ENCODE measurements at regions not wholly inside any gene's neighbourhood (a gene's known extent, or its start where the extent isn't known, plus 50 kb on each side); places are given as distances from the start of the nearest gene placed in this dataset.

DNA sequence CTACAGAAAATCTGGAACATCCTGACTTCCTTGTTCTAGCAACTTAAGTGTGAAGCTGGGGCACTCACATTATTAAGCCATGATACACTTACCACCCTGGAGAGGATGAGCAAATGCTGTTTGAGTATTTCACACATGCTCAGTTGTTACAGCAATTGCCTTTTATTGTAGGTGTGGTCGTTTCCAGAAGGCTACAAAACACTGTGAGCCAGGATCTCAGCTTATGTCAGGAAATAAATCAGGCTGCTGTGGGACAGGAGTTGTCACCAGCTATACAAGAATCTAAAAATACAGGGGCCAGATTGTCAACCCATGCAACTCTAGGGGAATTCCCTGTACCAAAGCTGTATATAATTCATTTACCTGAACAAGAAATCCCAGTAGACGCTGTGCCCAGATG, 273.3 kb upstream of the SP4 start:
- Histone ChIP-seq H3K36me3 (no peaks in the 10 kb centered on the region), H3K4me1 (no peaks in the 10 kb centered on the region), H3K9me3 (no peaks in the 10 kb centered on the region), H3K27me3 (peaks cover 0 to under 1% of the 10 kb centered on the region in 2 donors), H3K27ac (no peak overlapping the region), H3K4me3 (no peak overlapping the region)
- TF ChIP-seq POLR2AphosphoS5 (IDR thresholded peaks at IDR 0.05), result no peak
- TF ChIP-seq, protein P1, sequence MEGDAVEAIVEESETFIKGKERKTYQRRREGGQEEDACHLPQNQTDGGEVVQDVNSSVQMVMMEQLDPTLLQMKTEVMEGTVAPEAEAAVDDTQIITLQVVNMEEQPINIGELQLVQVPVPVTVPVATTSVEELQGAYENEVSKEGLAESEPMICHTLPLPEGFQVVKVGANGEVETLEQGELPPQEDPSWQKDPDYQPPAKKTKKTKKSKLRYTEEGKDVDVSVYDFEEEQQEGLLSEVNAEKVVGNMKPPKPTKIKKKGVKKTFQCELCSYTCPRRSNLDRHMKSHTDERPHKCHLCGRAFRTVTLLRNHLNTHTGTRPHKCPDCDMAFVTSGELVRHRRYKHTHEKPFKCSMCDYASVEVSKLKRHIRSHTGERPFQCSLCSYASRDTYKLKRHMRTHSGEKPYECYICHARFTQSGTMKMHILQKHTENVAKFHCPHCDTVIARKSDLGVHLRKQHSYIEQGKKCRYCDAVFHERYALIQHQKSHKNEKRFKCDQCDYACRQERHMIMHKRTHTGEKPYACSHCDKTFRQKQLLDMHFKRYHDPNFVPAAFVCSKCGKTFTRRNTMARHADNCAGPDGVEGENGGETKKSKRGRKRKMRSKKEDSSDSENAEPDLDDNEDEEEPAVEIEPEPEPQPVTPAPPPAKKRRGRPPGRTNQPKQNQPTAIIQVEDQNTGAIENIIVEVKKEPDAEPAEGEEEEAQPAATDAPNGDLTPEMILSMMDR (IDR thresholded peaks at IDR 0.05), result no peak
- TF ChIP-seq POLR2A (IDR thresholded peaks at IDR 0.05), result no peak
- intact Hi-C loops (cut with DNase I; ENCODE audit: low total_unique reads), result no loop called here
- no peak for DNase-seq (ENCODE audit: low spot score in 2 of 2)

DNA sequence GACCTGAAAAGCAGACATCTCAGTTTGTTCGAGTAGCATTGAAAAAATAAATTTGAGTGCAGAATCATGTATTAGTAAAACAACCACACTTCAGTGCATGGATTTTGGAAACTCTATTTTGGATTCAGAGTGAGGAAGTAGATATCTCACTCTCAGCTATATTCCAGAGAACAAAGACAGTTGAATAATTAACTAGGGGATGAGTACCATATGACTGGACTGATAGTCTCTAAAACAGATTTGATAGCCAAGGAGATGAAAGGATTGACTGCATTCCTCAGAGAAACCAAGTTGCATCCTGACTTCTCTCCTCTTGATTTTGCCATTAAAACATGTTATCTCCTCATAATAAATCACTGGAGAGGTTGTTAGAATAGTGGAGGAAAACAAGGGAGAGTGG, 268.4 kb upstream of the SP4 start:
- no peak for TF ChIP-seq POLR2A (IDR thresholded peaks at IDR 0.05)
- TF ChIP-seq, protein P1 (IDR thresholded peaks at IDR 0.05), result no peak
- no peak for TF ChIP-seq POLR2AphosphoS5 (IDR thresholded peaks at IDR 0.05)
- Histone ChIP-seq H3K36me3 (no peaks in the 10 kb centered on the region), H3K4me3 (no peak overlapping the region), H3K9me3 (peaks cover 0 to 1% of the 10 kb centered on the region in 2 donors), H3K4me1 (no peaks in the 10 kb centered on the region), H3K27ac (no peak overlapping the region), H3K27me3 (no peaks in the 10 kb centered on the region)
- intact Hi-C loops (cut with DNase I; ENCODE audit: low total_unique reads), result no loop called here
- DNase-seq (ENCODE audit: low spot score in 2 of 2), result no peak

DNA sequence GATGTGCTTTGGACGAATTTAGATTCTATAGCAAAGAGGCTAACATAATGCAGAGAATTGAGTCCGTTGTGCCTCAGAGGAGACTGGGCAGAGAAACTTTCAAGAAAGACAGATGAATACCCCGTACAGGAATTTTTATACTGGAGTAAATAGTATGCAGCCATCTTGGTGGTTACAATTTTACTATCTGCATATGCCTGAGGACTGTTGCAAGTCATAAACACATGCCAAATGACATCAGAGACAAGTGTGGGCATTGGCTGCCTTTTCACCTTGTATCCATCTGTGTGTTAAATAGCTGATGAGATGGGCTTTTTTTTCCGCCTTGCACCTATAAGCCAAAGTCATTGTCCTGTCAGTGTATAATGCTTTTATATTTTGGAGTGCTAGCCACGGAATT, 267.5 kb upstream of the SP4 start:
- H3K27ac ChIP-seq, result no peak overlapping the region
- H3K27me3 ChIP-seq, result no peaks in the 10 kb centered on the region
- TF ChIP-seq POLR2A (IDR thresholded peaks at IDR 0.05), result no peak
- TF ChIP-seq POLR2AphosphoS5 (IDR thresholded peaks at IDR 0.05), result no peak
- intact Hi-C loops (cut with DNase I; ENCODE audit: low total_unique reads), result no loop called here
- no peak for DNase-seq (ENCODE audit: low spot score in 2 of 2)
- H3K36me3 ChIP-seq, result no peaks in the 10 kb centered on the region
- H3K4me1 ChIP-seq, result no peaks in the 10 kb centered on the region
- peaks cover 0 to 7% of the 10 kb centered on the region in 2 donors for H3K9me3 ChIP-seq
- no peak overlapping the region for H3K4me3 ChIP-seq

DNA sequence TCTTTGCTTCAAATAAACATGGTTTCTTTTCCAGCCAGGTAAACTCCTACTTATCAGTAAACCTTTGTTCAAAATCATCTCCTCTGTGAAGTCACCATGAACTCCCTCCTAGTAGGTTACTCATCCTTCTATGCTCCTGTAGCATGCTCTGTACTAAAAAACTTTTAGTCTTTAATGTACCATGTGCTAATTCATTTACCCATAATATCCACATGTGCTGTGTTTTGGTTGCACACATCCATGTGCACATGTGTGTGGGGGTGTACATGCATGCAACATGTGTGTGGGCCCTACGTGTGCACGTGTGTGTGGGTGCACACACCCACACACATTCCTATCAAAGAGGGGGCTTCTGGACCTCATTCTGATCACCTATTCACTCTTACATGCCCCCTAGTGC, 259.9 kb upstream of the SP4 start:
- DNase-seq (ENCODE audit: low spot score in 2 of 2), result no peak
- Histone ChIP-seq H3K27ac (no peak overlapping the region), H3K27me3 (peaks cover 0 to 21% of the 10 kb centered on the region in 2 donors), H3K4me1 (no peaks in the 10 kb centered on the region), H3K4me3 (no peak overlapping the region), H3K9me3 (peaks cover 0 to 7% of the 10 kb centered on the region in 2 donors), H3K36me3 (no peaks in the 10 kb centered on the region)
- TF ChIP-seq, protein P1 (IDR thresholded peaks at IDR 0.05), result no peak
- TF ChIP-seq POLR2A (IDR thresholded peaks at IDR 0.05) (no peak), POLR2AphosphoS5 (IDR thresholded peaks at IDR 0.05) (no peak)
- intact Hi-C loops (cut with DNase I; ENCODE audit: low total_unique reads), result no loop called here

DNA sequence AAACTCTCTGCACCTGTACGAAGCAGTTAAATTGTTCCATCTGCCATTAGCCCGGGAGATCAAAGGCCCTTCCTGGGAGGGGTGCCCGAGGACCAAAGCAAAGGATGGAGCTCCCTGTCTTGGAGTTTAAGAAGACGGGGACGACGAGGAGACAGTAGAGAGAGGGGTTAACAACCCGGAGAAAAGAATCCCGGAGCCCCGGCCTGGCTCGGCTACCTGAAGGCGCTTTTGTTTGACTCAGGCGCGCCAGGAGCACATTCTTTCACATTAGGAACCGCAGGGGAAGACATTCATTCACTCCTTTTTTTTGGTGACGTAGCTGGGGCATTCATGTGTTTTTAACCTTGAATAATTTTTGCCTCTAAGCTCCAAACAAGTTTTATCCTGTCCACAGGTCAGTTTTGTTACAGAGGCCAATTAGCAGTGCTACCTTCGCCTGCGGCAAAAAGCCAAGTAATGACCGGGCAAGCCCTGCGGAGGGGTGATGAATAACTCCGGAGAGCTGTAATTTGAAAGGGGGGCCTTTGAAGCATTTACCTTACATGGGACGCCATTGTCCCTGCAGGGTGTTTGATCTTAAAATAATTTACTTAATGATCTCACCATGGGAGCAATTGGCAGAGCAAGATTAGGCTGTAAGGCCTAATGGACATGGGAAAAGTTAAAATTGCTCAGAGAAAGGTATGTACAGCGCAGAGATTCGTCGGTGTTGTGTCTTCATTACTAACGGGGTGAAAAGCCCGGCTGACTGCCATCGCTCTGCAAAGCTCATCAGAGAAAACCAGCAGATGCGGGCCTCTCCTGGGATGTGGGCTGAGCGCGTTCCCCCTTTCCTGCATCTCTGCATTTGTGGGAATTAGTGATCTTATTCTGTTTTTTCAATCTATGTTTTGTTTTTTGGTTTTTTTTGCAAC, 258.0 kb upstream of the SP4 start:
- no peaks in the 10 kb centered on the region for H3K36me3 ChIP-seq
- DNase-seq (ENCODE audit: low spot score in 2 of 2), result no peak
- no peaks in the 10 kb centered on the region for H3K4me1 ChIP-seq
- H3K27ac ChIP-seq, result no peak overlapping the region
- TF ChIP-seq POLR2AphosphoS5 (IDR thresholded peaks at IDR 0.05) (no peak), POLR2A (IDR thresholded peaks at IDR 0.05) (no peak)
- TF ChIP-seq, protein P1 (IDR thresholded peaks at IDR 0.05), result no peak
- H3K27me3 ChIP-seq, result peaks cover 0 to 21% of the 10 kb centered on the region in 2 donors
- intact Hi-C loops (cut with DNase I; ENCODE audit: low total_unique reads), result loop anchor here (10.0 kb wide), 1 partner anchor 1845 kb away; no protein-coding TSS in a partner anchor
- H3K4me3 ChIP-seq, result peak overlapping the region in 1 of 3 donors; percentile 11
- H3K9me3 ChIP-seq, result peaks cover 0 to 1% of the 10 kb centered on the region in 2 donors
